ENCODE measurements at regions not wholly inside any gene's neighbourhood (a gene's known extent, or its start where the extent isn't known, plus 50 kb on each side); places are given as distances from the start of the nearest gene placed in this dataset.

DNA sequence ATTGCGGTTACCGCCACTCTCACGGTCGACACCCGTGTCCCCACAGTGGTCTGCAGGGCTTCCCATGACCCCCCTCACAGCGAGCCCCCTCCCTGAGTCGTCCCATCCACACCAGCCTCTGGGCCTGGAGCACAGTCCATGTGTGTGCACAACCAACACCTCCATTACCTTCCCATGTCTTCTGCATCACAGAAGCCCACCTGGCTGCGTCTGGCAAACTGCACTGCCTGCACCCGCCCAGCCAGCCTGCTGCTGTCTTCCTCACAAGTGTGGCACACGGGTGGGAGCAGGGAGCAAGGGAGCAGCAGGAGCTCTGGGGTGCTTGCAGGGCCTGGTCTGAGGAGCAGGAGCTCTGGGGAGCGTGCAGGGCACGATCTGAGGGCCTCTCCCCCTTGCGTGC, 415.3 kb upstream of the IRX4 start:
- DNase-seq (ENCODE audit: low spot score), result no peak

GRCh38 chr5:2295476-2295875, 412.8 kb upstream of the IRX4 start:
- DNase-seq (ENCODE audit: low spot score), result no peak

DNA sequence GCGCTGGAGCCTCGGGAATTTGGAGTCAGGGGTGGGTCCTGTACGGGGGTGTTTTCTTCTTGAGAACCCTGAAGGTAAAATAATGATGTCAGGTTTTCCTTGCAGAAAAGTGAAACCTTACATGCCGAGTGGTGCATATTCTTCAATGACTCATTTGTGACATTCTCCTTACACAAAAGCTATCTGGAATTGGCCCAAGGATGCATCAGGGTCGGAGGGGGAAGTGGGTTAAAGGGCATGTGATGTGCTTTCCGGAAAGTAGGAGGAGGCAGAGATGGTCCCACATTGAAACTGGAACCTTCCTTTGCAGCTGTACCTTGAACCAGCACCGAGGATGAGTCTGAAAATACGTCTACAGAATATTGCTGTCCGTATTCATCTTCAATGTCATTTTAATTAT, 411.2 kb upstream of the IRX4 start:
- no peak for DNase-seq (ENCODE audit: low spot score)

- DNase-seq (ENCODE audit: low spot score), result no peak
Observed at GRCh38 chr5:2291146-2291840, 408.6 kb upstream of the IRX4 start.

DNA sequence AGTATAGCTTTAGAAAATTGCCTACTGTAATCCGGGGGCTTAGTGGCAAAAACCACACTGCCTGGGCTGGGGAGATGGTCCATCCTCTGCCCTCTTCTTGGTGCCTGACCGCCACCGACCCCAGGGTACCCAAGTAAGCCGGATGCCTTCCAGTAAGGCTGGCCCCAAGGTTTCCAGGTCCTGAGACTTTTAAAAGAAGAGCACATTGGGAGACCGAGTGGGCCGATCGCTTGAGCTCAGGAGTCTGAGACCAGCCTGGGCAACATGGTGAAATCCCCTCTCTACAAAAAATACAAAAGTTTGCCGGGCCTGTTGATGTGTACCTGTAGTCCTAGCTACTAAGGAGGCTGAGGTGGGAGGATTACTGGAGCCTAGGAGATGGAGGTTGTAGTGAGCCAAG, 406.7 kb upstream of the IRX4 start:
- no peak for DNase-seq (ENCODE audit: low spot score)

- no peak for DNase-seq (ENCODE audit: low spot score)
Observed at GRCh38 chr5:2288968-2289367, 406.2 kb upstream of the IRX4 start.

DNA sequence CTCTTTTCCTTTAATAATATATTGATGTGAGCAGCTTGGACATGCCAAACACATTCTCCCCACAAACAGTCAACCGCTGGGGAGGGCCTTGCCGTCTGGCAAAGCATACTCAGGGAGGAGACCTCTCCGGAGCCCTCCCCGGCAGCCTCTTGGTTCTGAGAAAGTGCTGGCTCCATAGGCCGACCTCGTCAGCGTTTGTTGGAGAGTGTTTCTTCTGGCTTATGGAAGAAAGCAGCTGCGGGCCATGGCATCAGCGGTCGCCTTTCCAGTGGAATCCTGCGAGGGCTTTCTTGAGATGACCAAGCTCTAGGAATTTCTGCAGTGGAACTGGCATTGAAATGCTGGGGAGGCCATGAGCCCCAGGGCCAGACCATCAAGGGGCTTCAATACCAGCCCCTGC, 405.7 kb upstream of the IRX4 start:
- no peak for DNase-seq (ENCODE audit: low spot score)

- no peak for DNase-seq (ENCODE audit: low spot score)
Observed at GRCh38 chr5:2286250-2286649, 403.5 kb upstream of the IRX4 start.

- DNase-seq (ENCODE audit: low spot score), result no peak
Observed at GRCh38 chr5:2284678-2285077, 402.0 kb upstream of the IRX4 start.

DNA sequence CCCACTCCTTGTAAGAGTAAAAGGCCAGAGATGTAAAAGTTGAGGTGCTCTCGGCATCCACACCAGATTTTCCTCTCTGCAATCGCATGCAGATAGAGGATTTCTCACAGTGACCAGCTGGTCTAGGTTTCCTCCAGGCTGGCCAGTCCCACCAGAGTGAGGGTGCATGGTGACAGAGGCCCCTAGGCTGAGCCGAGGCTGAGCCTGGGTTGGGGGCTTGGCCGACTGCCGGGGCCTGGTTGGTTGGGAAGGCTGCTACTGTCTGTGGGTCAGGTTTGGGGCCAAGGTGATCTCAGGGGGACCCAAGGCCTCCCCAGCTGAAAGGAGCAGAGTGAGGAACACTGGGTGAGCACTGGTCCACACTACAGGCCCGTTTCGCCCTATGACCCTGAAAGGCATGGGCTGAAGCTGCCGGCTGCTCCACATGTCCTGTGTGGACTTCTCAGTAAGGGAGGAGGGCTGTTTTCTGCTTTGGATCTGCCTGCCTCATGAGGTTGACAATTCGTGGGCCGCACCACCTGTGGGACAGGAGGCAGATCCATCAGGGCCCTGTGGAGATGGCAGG, 400.8 kb upstream of the IRX4 start:
- DNase-seq (ENCODE audit: low spot score), result no peak

- no peak for DNase-seq (ENCODE audit: low spot score)
Observed at GRCh38 chr5:2282893-2283292, 400.2 kb upstream of the IRX4 start.

GRCh38 chr5:2282034-2282690, 399.4 kb upstream of the IRX4 start:
- DNase-seq (ENCODE audit: low spot score), result no peak

DNA sequence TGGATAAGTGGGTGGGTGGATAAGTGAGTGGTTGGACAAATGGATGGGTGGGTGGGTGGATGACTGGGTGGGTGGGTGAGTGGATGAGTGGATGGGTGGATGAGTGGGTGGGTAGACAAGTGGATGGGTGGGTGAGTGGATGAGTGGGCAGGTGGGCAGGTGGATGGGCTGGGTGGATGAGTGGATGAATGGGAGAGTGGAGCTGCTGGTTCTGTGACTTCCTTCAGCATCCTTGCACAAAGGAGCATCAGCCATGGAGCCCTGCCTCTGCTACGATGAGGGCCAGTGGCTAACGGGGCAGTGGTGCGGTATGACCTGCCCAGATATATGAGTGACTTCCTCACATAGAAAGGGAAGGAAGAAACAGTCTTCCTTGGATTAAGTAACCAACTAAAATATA, 398.7 kb upstream of the IRX4 start:
- DNase-seq (ENCODE audit: low spot score), result no peak

DNA sequence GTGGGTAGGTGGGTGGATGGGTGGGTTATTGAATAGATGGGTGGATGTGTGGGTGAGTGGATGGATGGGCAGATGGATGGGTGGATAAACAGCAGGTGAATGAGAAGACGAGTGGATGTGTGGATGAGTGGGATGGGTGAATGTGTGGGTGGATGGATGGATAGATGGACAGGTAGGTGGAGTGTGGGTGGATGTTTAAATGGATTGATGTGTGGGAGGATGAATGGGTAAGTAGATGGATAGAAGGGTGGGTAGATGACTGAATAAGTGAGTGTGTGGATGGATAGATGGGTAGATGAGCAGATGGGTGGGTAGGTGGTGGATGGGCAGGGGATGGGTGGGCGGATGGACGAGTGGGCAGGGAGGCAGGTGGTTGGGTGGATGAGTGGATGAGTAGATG, 397.6 kb upstream of the IRX4 start:
- no peak for DNase-seq (ENCODE audit: low spot score)

- DNase-seq (ENCODE audit: low spot score), result no peak
Observed at GRCh38 chr5:2278825-2279456, 396.2 kb upstream of the IRX4 start.

DNA sequence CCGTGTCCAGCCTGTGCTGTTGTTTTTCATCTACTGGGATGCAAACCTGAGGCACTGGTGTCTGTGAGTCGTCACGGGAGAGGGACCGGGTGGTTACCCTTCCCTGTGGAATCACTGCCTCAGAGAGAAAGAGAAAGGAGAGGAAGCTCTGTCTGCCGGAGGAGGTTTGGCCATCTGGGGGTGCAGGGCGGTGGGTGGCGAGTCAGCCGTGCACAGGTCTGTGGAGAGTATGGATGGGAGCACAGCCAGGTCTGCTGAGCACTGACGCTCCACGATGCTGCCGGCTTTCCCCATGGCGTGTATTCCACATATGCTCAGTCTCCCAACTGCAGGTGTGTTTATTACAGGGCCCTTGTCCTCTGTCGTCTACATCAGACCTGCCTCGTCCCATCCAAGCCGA, 395.2 kb upstream of the IRX4 start:
- DNase-seq (ENCODE audit: low spot score), result no peak

GRCh38 chr5:2276101-2276500, 393.4 kb upstream of the IRX4 start:
- DNase-seq (ENCODE audit: low spot score), result no peak

DNA sequence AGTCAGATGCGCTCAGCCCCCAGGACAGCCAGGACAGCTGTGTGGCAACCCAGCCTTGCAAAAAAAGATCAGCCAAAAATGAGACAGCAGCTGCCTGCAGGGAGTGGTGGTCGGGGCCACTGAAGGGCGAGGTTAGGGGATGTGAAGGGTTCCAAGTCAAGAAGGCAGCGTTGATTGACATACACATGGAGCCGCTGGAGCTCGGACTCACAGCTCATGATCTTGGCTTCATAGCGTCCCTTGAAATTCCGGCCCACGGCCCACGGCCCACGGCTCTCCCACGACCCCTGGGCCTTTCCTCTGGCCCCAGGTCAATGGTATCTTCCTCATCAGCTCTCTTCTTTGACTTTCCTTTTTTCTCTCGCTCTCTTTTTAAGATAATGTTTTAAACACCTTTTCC, 390.0 kb upstream of the IRX4 start:
- DNase-seq (ENCODE audit: low spot score), result no peak

- DNase-seq (ENCODE audit: low spot score), result no peak
Observed at GRCh38 chr5:2272039-2272438, 389.3 kb upstream of the IRX4 start.

DNA sequence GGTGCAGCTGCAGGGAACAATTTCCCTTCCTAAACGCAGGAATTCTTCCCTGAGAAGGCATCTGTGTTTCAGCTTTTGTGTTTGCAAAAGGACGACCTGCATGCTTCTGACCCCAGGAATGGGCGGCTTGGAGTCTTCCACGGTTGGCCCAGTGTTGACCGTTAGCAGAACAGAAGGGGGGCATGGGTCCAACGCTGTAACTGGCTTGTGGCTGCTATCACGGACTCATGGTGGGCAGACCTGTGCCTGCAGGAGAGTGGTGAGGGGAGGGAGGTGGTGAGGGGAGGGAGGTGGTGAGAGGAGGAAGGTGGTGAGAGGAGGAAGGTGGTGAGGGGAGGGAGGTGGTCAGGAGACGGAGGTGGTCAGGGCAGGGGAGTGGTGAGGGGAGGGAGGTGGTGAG, 388.6 kb upstream of the IRX4 start:
- DNase-seq (ENCODE audit: low spot score), result no peak

- DNase-seq (ENCODE audit: low spot score), result no peak
Observed at GRCh38 chr5:2270467-2270866, 387.7 kb upstream of the IRX4 start.

GRCh38 chr5:2269656-2270055, 386.9 kb upstream of the IRX4 start:
- DNase-seq (ENCODE audit: low spot score), result no peak

- DNase-seq (ENCODE audit: low spot score), result no peak
Observed at GRCh38 chr5:2267991-2268390, 385.3 kb upstream of the IRX4 start.

All from ureter (tissue), 1 donor.